ENCODE measurements at regions not wholly inside any gene's neighbourhood (a gene's known extent, or its start where the extent isn't known, plus 50 kb on each side); places are given as distances from the start of the nearest gene placed in this dataset.
"Not testable (repeated sequence)": the region's sequence is repeated elsewhere in the genome, so short reads cannot be mapped to it uniquely, and the experiment has no call there.

DNA sequence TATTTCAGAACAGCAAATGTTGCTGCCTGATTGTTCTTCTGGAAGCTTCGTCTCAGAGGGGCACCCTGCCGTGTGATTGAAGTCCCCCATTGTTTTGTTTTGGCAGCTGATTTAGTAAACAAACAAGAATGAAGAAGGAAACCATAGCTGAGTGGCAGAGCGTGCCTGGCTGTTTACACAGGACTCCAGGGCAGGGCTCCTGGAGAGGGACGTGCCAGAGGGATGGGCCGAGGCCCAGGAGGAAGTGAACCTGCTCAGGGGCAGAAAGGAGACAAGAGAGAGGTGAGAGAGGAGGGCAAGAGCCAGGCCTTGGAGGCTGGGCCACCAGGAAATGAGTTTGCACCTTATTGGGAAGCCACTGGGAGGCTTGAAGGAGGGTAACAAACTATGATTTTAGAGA, 85.5 kb upstream of the B3GAT1 start:
- DNase-seq (ENCODE audit: low spot score), result no peak
- in situ Hi-C loops (cut with MboI; ENCODE audit: low sequenced_read_pairs, unreplicated experiment), result no loop called here
- TF ChIP-seq, protein P1, sequence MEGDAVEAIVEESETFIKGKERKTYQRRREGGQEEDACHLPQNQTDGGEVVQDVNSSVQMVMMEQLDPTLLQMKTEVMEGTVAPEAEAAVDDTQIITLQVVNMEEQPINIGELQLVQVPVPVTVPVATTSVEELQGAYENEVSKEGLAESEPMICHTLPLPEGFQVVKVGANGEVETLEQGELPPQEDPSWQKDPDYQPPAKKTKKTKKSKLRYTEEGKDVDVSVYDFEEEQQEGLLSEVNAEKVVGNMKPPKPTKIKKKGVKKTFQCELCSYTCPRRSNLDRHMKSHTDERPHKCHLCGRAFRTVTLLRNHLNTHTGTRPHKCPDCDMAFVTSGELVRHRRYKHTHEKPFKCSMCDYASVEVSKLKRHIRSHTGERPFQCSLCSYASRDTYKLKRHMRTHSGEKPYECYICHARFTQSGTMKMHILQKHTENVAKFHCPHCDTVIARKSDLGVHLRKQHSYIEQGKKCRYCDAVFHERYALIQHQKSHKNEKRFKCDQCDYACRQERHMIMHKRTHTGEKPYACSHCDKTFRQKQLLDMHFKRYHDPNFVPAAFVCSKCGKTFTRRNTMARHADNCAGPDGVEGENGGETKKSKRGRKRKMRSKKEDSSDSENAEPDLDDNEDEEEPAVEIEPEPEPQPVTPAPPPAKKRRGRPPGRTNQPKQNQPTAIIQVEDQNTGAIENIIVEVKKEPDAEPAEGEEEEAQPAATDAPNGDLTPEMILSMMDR (IDR thresholded peaks at IDR 0.05; ENCODE audit: borderline replicate concordance, control extremely low read depth, extremely low read depth, insufficient read depth, missing control alignments), result no peak

DNA sequence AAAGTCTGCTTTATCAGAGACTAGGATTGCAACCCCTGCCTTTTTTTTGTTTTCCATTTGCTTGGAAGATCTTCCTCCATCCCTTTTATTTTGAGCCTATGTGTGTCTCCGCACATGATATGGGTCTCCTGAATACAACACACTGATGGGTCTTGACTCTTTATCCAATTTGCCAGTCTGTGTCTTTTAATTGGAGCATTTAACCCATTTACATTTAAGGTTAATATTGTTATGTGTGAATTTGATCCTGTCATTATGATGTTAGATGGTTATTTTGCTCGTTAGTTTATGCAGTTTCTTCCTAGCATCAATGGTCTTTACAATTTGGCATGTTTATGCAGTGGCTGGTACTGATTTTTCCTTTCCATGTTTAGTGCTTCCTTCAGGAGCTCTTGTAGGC, 84.0 kb upstream of the B3GAT1 start:
- DNase-seq (ENCODE audit: low spot score); in situ Hi-C loops (cut with MboI; ENCODE audit: low sequenced_read_pairs, unreplicated experiment): not testable (repeated sequence)

DNA sequence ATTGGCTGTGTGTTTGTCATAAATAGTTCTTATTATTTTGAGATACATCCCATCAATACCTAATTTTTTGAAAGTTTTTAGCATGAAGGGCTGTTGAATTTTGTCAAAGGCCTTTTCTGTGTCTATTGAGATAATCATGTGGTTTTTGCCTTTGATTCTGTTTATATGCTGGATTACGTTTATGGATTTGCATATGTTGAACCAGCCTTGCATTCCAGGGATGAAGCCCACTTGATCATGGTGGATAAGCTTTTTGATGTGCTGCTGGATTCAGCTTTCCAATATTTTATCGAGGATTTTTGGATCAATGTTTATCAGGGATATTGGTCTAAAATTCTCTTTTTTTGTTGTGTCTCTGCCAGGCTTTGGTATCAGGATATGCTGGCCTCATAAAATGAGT, 82.4 kb upstream of the B3GAT1 start:
- DNase-seq (ENCODE audit: low spot score); in situ Hi-C loops (cut with MboI; ENCODE audit: low sequenced_read_pairs, unreplicated experiment): not testable (repeated sequence)

DNA sequence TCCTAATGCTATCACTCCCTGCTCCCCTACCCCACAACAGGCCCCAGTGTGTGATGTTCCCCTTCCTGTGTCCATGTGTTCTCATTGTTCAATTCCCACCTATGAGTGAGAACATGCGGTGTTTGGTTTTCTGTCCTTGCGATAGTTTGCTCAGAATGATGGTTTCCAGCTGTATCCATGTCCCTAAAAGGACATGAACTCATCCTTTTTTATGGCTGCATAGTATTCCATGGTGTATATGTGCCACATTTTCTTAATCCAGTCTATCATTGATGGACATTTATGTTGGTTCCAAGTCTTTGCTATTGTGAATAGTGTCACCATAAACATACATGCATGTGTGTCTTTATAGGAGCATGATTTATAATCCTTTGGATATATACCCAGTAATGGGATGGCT, 80.4 kb upstream of the B3GAT1 start:
- in situ Hi-C loops (cut with MboI; ENCODE audit: low sequenced_read_pairs, unreplicated experiment); DNase-seq (ENCODE audit: low spot score): not testable (repeated sequence)

DNA sequence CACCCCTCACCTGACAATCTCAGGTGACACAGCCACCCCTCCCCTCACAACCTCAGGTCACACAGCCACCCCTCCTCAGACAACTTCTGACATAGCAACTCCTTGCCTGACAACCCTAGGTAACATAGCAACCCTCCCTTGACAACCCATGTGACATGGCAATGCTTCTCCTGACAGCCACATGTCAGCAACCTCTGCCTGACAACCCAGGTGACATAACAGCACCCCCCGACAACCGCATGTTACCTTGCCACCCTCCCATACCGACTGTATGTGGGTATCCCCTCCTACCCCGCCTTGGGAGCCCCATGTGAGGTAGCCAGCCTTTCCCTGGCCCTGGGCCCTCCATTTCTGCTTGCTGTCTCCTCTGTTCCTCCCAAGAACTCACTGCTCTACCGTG, 77.7 kb upstream of the B3GAT1 start:
- in situ Hi-C loops (cut with MboI; ENCODE audit: low sequenced_read_pairs, unreplicated experiment), result no loop called here
- TF ChIP-seq, protein P1 (IDR thresholded peaks at IDR 0.05; ENCODE audit: borderline replicate concordance, control extremely low read depth, extremely low read depth, insufficient read depth, missing control alignments), result no peak

DNA sequence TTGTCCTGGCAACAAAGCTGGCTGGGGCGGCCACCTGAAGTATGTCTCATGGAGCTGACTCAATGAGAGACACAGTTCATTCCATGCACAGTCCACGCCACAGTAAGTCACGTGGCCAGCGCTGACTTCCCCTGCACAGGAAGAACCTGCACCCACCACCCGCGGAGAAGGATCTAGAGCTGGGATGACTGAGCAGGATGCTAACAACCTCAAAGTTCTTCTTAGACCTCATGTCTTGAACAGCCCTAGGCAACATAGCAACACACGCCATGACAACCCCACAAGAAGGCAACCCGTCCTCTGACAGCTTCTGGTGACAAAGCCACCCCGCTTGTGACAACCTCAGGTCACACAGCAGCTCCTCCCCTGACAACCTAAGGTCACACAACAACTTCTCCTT, 76.9 kb upstream of the B3GAT1 start:
- DNase-seq (ENCODE audit: low spot score), result no peak
- TF ChIP-seq, protein P1 (IDR thresholded peaks at IDR 0.05; ENCODE audit: borderline replicate concordance, control extremely low read depth, extremely low read depth, insufficient read depth, missing control alignments), result no peak
- in situ Hi-C loops (cut with MboI; ENCODE audit: low sequenced_read_pairs, unreplicated experiment), result no loop called here

More for the DNA sequence above, 77.7 kb upstream of the B3GAT1 start:
- DNase-seq (ENCODE audit: low spot score), result no peak

DNA sequence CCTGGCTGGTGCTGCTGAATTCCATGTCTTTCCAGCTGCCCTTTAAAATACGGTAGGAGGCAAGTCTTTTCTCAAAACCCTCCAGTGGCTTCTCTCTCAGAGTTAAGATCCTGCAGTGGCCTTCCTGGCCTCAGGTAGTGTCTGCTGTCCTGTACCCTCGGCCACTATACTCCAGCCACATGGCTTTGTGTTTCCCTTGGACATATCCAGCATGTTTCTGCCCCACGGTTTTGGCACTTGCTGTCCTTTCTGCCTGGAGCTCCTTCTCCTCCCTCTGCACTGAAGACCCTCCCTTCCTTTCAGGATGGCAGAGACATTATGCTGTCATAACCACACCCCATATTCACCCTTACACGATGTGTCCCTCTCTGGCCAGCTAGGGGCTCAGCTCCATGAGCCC, 76.5 kb upstream of the B3GAT1 start:
- in situ Hi-C loops (cut with MboI; ENCODE audit: low sequenced_read_pairs, unreplicated experiment), result no loop called here
- TF ChIP-seq, protein P1 (IDR thresholded peaks at IDR 0.05; ENCODE audit: borderline replicate concordance, control extremely low read depth, extremely low read depth, insufficient read depth, missing control alignments), result no peak
- DNase-seq (ENCODE audit: low spot score), result no peak

DNA sequence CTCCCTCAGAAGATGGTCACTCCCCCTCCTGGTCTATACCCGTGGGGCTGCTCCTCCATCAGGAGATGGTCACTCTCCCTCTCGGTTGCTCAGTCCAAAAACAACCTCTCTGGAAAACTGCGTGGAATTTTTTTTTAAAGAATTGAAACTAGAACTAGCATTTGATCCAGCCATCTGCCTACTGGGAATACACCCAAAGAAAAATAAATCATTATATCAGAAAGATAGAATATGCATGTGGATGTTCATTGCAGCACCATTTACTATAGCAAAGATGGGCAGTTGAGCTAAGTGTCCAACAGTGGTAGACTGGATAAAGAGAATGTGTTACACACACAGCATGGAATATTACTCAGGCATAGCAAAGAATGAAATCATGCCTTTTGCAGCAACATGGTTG, 75.7 kb upstream of the B3GAT1 start:
- DNase-seq (ENCODE audit: low spot score), result no peak
- TF ChIP-seq, protein P1 (IDR thresholded peaks at IDR 0.05; ENCODE audit: borderline replicate concordance, control extremely low read depth, extremely low read depth, insufficient read depth, missing control alignments), result no peak
- in situ Hi-C loops (cut with MboI; ENCODE audit: low sequenced_read_pairs, unreplicated experiment), result no loop called here

Measured in GM13976 (cell line).